ENCODE measurements at regions not wholly inside any gene's neighbourhood (a gene's known extent, or its start where the extent isn't known, plus 50 kb on each side); places are given as distances from the start of the nearest gene placed in this dataset.

DNA sequence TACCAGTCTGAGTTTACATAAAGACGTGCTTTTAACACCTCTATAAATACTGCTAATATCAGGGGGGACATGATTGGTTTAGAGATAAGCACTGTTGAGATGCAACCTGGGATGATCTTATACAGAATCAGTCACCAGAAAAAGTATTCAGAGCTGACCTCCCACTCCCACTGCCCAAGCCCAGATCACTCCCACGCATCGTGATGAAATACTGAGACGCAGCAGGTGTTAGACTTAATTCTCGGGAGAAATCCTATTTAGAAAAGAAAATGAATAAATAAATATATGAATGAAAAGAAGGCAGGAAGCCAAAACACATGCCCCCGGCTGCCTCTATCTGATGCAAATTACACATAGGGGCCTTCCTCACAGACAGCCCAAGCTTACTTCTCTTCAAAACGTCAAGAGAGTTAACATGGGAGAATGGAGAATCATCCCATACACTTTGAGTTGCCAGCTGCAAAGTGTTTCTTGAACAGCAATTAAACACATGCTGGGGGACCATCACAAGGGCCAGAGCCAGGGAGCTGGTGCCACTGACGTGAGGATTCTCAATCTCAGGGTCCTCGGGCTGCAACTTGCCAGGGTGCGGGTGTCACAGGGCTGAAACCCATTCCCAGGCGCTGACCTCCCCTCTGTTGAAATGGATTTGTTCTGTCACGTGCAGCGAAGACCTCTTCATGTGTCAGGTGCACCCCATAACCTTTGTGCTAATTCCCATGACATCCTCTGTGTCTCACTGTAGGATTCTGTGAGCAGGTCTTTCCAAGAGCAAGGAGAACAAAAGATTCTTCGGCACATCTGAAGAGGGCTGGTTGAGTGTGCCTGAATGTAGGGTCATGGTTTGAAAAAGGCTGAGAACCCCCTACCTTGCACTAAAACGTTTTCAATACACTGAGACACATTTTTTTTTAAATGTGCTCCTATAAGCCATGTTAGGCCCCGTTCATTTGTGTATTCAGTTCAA, 764.2 kb upstream of the ARRDC4 start:
- no peak for DNase-seq

DNA sequence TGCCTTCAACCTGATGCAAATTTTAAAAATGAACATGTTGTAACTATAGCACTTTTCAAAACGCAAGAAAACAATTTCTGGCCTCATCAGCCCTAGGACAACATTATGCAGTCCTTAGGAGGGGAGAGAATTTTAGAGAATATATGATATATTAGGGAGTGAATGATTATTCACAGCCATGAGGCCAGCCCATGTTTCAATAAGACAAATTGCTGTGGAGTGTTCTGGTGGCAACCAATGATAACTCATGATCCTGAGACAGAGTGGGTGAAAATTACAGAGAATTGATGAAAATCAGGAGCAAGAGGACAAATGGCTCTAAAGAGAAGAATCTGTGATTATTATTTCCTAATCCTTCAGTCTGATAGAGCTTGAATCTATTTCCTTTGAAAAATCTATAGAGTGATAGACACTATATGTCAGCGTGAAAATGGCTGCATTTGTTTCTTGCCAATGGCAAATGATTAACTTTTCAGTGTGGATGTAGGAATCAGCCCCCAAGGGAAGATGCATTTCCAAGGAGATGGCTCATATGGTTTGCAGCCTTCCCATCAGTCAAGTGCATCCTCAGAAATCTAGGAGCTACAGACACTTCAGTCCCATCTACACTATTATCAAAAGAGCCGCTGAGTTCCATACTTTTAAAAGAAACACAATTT, 761.0 kb upstream of the ARRDC4 start:
- DNase-seq, result no peak

DNA sequence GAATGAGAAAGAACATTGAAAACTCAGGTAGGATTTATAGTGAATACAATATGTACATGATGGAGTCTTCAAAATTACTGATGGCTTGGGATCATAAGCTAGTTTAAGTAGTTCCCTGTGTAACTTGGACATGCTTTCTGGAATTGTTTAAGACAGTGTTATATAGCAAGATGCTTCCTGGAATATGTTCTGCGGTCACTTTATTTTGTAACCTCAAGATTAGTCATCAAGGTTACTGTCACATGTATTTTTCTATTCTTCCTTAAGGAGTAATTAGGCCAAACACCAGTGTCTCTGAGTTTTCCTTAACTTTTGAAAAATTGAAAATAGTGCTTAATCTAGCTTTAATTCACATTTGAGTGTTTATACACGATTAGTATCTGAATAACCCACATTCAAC, 760.3 kb upstream of the ARRDC4 start:
- no peak for DNase-seq

DNA sequence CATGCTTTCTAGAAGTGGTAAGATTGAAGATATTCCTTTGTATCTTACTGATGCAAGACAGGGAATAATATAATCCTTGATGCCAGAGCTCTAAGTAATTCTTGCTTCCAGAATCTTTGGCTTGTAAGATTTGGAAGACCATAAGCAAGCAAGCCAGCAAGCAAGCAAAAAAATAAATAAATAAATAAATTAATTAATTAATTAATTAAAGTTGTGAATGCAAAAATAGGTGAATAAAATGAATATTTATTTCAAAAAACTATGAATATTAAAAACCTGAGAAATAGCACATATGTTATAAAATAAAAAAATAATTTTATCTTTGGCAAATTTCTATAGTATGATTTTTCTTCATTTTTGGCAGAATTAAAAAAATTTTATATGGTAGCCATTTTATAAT, 750.2 kb upstream of the ARRDC4 start:
- DNase-seq, result no peak

DNA sequence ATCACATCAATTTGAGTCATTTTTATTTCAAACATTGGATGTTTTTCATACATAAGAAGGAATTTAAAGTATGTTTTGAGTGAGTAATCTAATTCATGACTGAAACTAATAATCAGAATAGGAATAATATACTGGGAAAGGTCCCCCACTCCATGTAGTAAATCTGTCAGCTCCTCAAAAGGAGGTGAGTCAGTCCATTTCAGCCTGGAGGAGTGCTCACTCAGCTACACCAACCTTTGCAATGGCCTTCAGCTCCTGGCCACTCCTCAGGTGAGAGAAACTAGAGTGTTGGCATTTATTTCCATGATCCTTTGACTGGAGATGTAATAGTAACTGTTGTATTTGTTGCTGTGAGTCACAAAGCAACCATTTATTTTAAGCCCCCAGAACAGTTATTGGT, 744.9 kb upstream of the ARRDC4 start:
- DNase-seq, result no peak

DNA sequence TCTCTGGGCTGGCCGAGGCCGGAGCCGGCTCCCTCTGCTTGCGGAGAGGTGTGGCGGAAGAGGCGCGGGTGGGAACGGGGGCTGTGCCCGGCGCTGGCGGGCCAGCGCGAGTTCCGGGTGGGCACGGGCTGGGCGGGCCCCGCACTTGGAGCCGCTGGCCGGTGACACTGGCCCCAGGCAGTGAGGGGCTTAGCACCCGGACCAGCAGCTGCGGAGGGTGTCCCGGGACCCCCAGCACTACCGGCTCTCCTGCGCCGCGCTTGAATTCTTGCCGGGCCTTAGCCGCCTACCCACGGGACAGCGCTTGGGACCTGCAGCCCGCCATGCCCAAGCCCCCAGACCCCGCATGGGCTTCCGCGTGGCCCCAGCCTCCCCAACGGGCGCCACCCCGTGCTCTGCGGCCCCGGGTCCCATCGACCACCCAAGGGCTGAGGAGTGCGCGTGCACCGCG, 736.3 kb upstream of the ARRDC4 start:
- DNase-seq, result no peak

DNA sequence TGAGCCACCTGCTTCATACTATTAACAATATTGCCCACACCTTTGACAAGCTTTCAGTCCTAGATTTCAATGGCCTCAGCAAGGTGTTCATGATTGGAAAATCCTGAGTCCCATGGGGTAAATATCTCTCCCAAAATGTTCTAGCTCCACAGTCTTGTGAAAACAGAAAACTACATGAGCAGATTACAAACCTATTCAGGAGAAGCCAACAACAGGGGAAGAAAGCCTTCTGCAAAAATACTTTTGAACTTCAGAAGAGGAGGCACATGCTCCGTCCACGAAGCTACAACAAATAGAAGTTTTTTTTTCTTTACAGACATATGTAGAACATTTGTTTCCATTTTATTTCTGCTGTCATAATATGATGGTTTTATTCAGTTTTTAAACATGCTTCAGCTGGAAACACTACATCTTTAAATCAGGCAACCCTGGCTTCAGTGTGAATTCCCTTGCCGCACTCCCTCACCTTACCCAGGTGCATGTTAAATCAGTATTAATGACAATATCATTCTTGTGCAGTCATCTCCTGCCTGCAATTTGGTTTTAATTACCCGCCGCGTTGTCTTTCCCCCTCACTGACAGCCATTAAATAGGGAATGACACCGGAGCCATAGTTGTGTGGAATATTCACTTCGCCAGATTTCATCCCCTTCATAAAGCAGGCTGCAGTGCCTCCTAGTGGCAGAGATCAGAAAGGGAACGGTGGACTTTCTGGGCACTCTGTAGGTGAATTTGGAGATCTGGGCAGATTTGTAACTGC, 725.5 kb upstream of the ARRDC4 start:
- DNase-seq, result peak; percentile 35

DNA sequence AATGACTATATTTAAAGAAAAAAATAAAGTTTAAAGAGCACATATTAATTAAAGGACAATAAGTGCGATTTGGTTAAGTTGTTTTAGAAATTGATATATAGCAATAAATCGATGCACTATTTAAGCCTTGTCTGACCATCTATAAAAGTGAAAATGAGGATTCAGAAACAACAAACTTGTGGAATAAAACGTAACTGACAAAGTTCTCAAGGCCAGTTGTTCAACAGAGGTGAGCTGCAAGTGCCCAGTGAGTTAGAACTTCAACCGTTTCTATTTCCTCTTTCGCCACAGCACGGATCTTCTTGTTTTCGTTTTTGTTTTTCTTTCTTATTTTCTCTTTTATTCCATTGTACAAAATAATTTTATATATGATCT, 724.9 kb upstream of the ARRDC4 start:
- DNase-seq, result no peak

DNA sequence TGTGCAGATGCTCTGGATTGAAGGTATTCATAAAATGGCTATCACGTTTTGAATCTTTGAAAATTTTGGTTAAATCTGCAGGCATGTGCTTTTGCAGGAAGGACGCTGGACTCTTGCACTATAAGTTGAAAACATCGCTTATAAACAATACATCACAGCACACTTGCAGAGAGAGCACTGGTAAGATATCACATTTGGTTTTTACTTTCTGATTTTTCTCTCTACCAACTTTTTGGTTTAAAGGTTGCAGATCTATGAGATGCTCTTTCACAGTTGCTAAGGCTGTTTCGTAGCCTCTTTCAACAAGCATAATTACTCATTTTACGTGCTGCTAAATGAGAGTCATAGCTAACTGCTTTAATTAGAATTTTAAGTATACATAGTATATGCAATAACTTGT, 724.4 kb upstream of the ARRDC4 start:
- no peak for DNase-seq

DNA sequence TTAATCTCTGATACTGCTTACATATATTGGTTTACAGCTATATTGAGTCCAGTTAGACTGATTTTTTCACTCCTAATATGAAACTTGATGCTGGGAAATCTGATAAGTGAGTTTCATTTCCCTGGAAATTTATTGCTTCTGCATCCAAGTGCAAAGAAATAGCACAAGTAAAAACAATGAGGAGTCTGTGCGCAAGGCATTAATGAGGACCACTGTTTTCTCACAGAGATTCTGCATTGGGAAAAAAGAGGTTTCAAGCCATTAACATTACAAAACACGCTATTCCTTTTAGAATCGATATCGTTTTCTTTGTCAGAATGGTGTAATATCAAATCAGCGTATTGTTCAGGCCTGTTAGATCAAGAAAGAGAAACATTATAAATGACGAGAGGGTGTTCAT, 723.3 kb upstream of the ARRDC4 start:
- no peak for DNase-seq

DNA sequence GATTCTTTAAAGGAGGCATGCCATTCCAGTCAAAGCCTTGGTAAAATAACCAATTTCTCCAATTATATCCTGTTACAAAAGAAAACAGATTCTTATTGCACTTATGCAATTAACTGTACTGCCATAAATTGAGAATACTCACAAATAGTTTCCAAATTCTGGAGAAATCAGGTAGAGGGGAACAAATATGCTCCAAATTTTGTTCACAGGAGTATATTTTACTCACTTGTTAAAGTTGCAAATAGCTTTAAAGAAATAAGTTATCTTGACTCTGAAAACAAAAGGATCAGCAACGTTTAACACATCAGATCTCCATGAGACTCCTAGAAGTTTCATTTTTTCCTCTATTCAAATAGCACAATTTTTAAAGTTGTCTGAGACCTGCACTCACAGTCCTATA, 712.1 kb upstream of the ARRDC4 start:
- no peak for DNase-seq

DNA sequence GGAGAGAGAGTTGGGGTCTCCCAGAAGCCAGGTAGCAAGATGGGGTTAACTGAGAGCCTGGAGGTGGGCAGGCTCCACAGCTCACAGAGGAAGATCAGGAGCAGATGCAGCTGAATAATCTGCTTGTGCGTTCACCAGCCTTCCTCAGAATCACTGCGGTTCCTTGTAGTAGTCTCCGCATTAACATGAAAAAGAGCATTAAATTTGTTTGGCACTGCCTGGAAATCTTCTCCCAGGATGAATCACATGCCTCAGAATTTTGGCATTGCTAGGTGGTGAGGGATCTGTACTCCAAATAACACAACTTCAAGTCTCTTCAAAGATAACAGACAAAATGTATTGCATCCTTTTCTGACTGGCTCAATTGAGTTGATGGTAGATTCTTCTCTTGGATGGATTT, 700.6 kb upstream of the ARRDC4 start:
- no peak for DNase-seq

DNA sequence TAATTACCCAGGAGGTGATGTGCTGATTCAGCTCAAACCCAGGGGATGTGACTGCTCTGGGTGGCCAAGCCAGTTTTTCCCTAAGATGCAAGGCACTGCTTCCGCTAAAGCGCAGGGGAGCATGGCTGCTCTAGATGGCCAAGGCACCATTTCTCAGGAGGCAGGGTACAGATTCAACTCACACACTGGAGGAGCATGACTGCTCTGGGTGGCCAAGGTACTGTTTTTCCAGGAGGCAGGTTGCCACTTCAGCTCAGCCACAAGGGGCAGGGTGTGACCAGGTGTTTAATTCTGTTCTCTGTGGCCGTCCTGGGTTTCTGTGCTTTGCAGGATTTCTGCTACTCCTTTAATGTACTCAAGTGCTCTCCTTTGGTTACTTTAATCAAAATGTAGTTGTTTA, 659.3 kb upstream of the ARRDC4 start:
- no peak for DNase-seq

DNA sequence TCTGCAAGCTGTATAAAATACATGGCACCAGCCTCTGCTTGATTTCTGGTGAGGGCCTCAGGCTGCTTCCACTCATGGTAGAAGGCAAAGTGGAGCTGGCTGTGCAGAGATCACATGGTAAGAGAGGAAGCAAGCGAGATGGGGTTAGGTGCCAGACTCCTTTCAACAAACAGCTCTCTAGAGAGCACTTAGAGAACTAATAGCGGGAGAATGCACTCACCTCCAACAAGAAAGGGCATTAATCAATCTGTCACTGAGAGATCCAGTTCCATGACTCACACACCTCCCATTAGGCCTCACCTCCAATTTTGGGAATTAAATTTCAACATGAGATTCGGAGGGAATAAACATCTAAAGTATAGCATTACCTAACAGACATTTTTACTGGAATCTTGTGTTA, 644.1 kb upstream of the ARRDC4 start:
- no peak for DNase-seq

DNA sequence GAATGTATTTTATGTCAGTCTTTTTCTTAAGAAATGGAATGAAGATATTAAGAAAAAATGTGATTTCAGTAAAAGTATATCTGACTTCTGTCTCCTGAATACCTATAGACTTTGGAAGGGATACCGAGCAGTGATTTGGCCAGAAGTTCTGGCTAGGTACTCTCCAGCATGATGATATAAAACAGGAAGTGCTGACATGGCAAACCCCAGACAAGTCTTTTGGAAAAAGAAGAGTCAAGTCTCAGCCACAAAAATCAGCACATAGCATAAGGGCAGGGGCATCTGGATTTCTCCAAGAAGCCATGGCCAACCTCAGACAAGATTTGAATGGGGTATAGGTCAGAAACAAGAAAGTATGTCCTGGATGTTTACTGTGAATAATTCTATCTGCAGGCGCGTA, 643.3 kb upstream of the ARRDC4 start:
- DNase-seq, result no peak

DNA sequence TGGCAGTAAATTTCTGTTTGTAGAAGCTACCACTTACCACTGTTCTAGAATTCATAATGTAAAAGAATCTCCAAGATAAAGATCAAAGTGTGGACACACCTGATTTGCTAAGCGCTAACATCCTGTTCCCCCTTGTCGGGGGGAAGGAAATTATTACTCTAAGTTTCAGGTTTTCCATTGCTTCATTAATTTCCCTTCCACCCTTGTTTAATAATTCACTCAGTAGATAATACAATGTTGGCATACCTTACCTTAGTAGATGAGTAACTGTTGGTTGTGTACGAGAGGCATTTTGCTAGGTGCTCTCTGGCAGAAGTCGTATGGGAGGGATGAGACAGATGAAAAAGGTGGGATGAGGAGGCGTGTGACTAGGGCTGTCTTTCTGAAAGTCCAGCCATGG, 641.2 kb upstream of the ARRDC4 start:
- DNase-seq, result no peak

DNA sequence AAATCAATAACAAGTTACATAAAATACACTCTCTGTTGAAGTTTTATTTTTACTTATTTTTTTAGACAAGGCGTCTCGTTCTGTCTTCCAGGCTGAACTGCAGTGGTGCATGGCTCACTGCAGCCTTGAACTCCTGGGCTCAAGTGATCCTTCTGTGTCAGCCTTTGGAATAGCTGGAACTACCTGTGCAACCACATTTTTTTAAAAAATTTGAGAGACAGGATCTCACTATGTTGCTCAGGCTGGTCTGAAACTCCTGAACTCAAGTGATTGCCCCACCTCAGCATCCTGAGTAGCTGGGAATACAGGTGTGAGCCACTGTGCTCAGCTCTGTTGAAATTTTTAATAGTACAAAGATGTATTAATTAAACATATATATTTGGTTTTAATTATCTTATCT, 614.3 kb upstream of the ARRDC4 start:
- no peak for DNase-seq

DNA sequence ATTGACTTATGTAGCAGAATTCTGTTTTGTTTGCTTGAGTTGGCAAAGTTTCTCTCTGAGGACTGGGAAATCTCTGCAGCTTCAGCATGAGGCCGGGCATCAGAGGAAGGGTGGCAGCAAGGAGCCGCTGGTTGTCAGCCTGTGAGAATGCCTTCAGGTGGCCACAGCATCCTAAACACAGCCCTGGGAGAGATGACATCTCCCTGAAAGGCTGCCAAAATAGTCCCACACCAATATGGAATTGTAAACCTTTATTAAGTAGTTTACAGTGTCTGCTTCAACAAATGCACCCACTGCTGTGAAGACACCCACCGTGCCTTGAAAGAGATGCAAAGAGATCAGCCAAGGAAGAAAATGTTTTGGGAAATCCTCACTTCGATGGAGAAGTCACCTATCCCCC, 609.7 kb upstream of the ARRDC4 start:
- DNase-seq, result no peak

DNA sequence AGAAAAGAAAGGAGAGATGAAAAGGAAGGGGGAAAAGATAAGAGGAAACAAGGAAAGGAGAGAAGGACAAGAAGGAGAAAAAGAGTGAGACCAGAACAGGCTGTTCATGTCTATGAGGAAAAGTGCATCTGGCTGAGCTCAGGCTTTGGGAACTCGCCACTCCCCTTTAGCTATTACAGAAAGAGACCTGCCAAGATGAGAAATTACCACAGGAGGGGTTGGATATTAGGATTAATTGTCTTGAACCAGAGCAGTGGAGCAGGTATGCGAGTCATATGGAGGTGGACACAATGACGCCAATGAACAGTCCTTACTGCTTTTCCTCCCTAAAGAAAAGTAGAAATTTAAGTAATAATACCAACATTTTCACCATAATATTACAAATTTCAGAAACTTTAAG, 577.0 kb upstream of the ARRDC4 start:
- DNase-seq, result no peak

DNA sequence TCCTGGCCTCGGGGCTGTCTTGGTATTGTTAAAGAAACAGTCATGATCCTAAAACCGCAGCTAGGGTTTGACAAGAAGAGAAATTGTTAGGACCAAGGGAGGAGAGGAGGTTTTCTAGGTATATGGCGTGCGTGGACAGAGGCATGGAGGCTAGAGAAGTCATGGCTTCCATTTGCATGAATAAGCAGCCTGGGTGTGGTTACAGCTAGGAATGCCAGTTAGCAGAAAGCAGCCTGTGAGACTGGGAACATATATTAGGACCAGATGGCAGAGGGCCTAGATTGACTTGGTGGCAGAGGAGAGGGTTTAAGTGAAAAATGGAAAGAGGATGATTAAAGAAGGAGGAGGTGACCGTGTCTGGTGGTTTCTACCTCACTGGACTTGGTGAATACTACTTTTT, 573.6 kb upstream of the ARRDC4 start:
- no peak for DNase-seq

DNA sequence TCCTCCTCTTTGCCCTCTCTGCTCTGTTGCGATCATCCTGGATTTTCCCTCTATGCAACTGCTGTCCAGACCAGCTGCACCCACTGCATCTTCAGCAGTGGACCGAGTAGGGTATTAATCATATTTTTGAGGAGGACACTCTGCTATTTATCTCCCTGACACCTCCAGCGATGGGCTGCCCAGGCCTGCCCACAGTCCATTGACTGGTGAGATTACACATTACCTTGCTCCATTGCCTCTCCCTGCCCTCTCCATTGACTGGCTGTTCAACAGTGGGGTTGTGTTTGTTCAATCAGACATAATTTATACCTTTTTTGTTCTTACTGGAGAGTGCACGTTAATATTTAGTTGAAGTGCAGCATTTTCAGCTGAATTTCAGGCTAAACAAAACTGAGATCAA, 559.3 kb upstream of the ARRDC4 start:
- no peak for DNase-seq

DNA sequence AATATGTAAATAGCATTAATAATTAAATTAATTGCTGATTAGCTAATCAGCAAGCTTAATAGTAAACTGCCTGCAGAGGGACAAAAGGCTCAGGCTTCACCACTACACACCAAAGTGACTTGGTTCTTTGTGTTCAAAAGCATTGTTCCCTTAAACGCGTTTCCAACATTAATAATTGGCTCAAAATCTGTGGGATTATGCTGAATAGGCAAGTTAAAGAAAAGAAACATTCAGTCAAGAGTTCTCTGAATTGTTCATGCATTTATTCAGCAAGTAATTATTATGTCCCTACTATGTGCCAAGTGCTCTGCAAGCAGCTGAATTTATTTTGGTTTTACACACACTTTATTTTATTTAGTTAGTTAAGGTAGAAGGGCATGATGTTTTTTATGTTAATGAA, 558.5 kb upstream of the ARRDC4 start:
- no peak for DNase-seq

DNA sequence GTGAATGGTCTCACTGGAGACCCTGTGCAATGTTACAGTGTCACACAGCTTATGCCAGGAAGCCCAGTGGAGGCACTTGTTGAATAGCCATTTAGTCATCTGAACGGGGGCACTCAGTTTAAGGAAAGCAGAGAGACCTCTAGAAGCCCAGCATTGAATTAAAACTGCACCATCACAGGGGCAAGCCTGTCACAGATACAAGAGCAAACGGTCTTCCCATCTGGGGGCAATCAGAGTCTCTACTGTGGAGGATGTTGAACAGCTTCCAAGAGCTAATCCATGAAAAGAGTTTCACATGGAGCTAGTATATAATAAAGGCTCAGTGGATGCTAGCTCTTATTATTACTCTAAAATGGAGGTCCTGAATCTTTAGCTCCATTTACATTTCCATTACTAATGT, 553.7 kb upstream of the ARRDC4 start:
- no peak for DNase-seq

Measured in activated CD4-positive, alpha-beta T cell treated with anti-CD3 and anti-CD28 coated beads, Interleukin-10, Interleukin-2, amounts not matched to agents 100 ng/mL and 50 ng/mL, durations not matched to agents 16 hours and 8 hours (primary cell).